ENCODE measurements at regions not wholly inside any gene's neighbourhood (a gene's known extent, or its start where the extent isn't known, plus 50 kb on each side); places are given as distances from the start of the nearest gene placed in this dataset.

DNA sequence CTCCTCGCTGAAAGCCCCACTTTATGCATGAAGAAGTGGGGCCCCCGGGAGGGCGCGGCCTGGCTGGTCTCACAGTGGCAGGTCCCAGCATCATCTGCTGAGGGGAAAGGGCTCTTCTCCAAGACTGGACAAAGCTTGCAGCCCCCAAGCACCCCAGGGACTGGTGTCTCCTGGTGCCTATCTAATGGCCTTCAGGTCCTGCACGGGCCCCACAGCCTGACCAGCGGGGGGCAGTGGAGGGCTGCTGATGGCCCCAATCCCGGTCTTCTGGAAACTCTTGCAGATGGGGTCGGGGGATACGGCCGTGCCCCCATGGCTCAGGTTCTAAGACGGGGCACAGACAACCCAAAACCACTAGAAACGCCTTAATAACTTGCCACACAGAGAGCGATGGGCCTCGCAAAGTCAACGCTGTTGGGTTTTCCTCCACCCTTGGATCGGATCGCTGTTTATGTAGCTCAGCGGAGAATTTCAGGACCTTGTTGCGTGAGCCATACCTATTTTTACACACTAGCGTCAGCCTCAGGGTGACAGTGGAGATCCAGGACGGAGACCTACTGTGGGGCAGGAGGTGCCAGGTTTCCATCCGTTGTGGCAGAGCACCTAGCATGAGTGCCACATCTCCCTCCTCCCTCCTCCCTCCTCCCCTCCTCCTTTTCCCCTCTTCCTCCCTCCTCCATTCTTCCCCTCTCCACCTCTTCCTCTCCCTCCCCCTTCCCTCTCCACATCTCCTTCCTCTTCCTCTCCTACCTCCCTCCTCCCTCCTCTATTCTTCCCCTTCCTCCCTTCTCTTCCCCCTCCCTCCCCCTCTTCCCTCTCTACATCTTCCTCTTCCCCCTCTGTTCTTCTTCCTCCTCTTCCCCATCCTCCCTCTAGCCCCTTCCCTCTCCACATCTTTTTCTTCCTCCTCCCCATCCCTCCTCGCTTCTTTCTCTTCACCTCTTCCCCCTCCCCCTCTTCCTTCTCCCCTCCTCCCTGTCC lies 79.3 kb upstream of the ALDH1L1 start:
- TF ChIP-seq, protein P1, sequence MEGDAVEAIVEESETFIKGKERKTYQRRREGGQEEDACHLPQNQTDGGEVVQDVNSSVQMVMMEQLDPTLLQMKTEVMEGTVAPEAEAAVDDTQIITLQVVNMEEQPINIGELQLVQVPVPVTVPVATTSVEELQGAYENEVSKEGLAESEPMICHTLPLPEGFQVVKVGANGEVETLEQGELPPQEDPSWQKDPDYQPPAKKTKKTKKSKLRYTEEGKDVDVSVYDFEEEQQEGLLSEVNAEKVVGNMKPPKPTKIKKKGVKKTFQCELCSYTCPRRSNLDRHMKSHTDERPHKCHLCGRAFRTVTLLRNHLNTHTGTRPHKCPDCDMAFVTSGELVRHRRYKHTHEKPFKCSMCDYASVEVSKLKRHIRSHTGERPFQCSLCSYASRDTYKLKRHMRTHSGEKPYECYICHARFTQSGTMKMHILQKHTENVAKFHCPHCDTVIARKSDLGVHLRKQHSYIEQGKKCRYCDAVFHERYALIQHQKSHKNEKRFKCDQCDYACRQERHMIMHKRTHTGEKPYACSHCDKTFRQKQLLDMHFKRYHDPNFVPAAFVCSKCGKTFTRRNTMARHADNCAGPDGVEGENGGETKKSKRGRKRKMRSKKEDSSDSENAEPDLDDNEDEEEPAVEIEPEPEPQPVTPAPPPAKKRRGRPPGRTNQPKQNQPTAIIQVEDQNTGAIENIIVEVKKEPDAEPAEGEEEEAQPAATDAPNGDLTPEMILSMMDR (IDR thresholded peaks at IDR 0.05), result no peak
- TF ChIP-seq POLR2A (IDR thresholded peaks at IDR 0.05; ENCODE audit: low read length) (no peak), ZNF302 (CRISPR knock-in tag; IDR thresholded peaks at IDR 0.05) (no peak), RNF2 (IDR thresholded peaks at IDR 0.05; ENCODE audit: borderline replicate concordance, low read depth) (no peak), KDM1A (IDR thresholded peaks at IDR 0.05; ENCODE audit: low read depth) (no peak), JUN (IDR thresholded peaks at IDR 0.05) (no peak), MAFK (IDR thresholded peaks at IDR 0.05; ENCODE audit: partially characterized antibody) (no peak), EHMT2 (IDR thresholded peaks at IDR 0.05; ENCODE audit: low read depth) (no peak), HDAC2 (IDR thresholded peaks at IDR 0.05) (no peak), MAZ (IDR thresholded peaks at IDR 0.05; ENCODE audit: borderline replicate concordance, low read depth, low read length) (no peak), EP300 (IDR thresholded peaks at IDR 0.05) (no peak)
- TF ChIP-seq, protein P2, sequence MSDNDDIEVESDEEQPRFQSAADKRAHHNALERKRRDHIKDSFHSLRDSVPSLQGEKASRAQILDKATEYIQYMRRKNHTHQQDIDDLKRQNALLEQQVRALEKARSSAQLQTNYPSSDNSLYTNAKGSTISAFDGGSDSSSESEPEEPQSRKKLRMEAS (IDR thresholded peaks at IDR 0.05), result no peak
- TF ChIP-seq, protein P3, sequence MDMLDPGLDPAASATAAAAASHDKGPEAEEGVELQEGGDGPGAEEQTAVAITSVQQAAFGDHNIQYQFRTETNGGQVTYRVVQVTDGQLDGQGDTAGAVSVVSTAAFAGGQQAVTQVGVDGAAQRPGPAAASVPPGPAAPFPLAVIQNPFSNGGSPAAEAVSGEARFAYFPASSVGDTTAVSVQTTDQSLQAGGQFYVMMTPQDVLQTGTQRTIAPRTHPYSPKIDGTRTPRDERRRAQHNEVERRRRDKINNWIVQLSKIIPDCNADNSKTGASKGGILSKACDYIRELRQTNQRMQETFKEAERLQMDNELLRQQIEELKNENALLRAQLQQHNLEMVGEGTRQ (IDR thresholded peaks at IDR 0.05), result no peak
